ENCODE measurements at regions not wholly inside any gene's neighbourhood (a gene's known extent, or its start where the extent isn't known, plus 50 kb on each side); places are given as distances from the start of the nearest gene placed in this dataset.

DNA sequence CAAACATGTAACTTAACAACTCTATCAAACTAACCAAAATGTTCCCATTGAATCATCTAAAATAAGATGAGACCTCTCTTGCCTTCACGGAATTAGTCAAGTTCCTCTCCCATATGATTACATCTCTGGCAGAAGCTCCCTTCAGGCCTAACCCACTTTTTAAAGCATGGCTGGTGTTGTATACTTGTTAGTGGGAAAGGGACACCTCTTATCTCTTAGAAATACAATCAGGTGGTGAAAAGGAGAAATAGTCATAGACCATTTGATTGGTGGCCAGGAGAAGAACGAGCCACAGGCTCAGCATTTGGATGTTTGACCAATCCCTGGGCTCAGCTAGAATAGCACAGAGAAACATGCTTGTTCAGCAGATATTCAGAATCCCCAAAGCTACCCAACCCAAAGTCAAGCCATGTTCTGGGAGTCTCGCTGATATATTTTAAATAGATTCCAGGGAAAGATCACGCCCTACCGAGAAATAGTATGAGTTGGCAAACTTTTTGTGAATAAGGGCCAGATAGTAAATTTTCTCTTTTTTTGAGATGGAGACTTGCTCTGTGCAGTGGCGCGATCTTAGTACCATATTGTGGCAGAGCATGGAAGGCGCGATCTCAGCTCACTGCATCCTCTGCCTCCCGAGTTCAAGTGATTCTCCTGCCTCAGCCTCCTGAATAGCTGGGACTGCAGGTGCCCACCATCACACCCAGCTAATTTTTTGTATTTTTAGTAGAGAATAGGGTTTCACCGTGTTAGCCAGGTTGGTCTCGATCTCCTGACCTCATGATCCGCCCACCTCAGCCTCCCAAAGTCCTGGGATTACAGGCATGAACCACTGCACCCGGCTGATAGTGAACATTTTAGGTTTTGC, 126.3 kb upstream of the MYLIP start:
- CTCF ChIA-PET = no interaction called here
- POLR2A ChIA-PET = no interaction called here
- BruUV-seq (replicated peaks) = no TSS peak

DNA sequence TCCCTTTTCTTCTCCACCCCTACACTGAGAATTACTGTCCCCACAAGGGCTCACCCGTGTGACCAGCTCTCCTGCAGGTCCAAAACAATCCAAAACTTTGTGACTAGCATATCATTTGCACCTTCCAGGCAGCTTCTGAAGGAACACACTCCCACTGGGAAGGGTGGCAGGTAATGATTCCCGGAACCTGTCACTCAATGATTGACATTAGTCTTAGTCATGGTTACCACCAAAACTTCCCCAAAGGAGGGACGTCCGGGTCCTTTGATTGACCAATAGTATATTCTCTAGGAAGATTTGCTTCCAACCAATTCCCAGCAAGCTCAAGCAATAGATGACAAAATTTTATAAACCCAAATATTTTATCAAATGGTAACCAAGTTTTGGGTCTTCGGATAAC, 127.7 kb upstream of the MYLIP start:
- in situ Hi-C loops (cut with HindIII; ENCODE audit: low pct_unique_long_range_greater_than_20kb, low sequenced_read_pairs) (no loop called here), intact Hi-C loops (cut with micrococcal nuclease; ENCODE audit: unreplicated experiment) (no loop called here)
- ATAC-seq (no peak), DNase-seq (ENCODE audit: low read depth, low spot score) (no peak)
- POLR2A ChIA-PET = no interaction called here
- no peaks in the 10 kb centered on the region for H3K4me1 ChIP-seq (ENCODE audit: control insufficient read depth, insufficient read depth, low read length)
- H3K4me3 ChIP-seq (ENCODE audit: low read depth in 2 of 2, low read length in 2 of 2) = no peak overlapping the region
- H3K27me3 ChIP-seq (ENCODE audit: control insufficient read depth, insufficient read depth, low read length) = peaks cover 4% of the 10 kb centered on the region; the same call in 1 of the 2 replicates
- H3K36me3 ChIP-seq (ENCODE audit: control insufficient read depth, insufficient read depth, low read length) = no peaks in the 10 kb centered on the region
- CTCF ChIA-PET = no interaction called here
- H3K27ac ChIP-seq (ENCODE audit: low read length) = no peak overlapping the region
- no TSS peak for BruUV-seq (replicated peaks)
- H3K9me3 ChIP-seq (ENCODE audit: control insufficient read depth, insufficient read depth, low read depth, low read length) = no peaks in the 10 kb centered on the region
- TF ChIP-seq, protein P1, sequence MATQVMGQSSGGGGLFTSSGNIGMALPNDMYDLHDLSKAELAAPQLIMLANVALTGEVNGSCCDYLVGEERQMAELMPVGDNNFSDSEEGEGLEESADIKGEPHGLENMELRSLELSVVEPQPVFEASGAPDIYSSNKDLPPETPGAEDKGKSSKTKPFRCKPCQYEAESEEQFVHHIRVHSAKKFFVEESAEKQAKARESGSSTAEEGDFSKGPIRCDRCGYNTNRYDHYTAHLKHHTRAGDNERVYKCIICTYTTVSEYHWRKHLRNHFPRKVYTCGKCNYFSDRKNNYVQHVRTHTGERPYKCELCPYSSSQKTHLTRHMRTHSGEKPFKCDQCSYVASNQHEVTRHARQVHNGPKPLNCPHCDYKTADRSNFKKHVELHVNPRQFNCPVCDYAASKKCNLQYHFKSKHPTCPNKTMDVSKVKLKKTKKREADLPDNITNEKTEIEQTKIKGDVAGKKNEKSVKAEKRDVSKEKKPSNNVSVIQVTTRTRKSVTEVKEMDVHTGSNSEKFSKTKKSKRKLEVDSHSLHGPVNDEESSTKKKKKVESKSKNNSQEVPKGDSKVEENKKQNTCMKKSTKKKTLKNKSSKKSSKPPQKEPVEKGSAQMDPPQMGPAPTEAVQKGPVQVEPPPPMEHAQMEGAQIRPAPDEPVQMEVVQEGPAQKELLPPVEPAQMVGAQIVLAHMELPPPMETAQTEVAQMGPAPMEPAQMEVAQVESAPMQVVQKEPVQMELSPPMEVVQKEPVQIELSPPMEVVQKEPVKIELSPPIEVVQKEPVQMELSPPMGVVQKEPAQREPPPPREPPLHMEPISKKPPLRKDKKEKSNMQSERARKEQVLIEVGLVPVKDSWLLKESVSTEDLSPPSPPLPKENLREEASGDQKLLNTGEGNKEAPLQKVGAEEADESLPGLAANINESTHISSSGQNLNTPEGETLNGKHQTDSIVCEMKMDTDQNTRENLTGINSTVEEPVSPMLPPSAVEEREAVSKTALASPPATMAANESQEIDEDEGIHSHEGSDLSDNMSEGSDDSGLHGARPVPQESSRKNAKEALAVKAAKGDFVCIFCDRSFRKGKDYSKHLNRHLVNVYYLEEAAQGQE (IDR thresholded peaks at IDR 0.05; ENCODE audit: insufficient read depth in 1 of 2, low read depth in 2 of 2, low read length in 1 of 2) = no peak
- TF ChIP-seq POLR2AphosphoS5 (IDR thresholded peaks at IDR 0.05; ENCODE audit: low read depth, low read length) = no peak
- no peak for TF ChIP-seq SIN3A (IDR thresholded peaks at IDR 0.05; ENCODE audit: borderline replicate concordance, insufficient read depth, low read depth, low read length)
- no peak for TF ChIP-seq TCF7L2 (IDR thresholded peaks at IDR 0.05; ENCODE audit: low read depth, low read length)
- TF ChIP-seq, protein P2, sequence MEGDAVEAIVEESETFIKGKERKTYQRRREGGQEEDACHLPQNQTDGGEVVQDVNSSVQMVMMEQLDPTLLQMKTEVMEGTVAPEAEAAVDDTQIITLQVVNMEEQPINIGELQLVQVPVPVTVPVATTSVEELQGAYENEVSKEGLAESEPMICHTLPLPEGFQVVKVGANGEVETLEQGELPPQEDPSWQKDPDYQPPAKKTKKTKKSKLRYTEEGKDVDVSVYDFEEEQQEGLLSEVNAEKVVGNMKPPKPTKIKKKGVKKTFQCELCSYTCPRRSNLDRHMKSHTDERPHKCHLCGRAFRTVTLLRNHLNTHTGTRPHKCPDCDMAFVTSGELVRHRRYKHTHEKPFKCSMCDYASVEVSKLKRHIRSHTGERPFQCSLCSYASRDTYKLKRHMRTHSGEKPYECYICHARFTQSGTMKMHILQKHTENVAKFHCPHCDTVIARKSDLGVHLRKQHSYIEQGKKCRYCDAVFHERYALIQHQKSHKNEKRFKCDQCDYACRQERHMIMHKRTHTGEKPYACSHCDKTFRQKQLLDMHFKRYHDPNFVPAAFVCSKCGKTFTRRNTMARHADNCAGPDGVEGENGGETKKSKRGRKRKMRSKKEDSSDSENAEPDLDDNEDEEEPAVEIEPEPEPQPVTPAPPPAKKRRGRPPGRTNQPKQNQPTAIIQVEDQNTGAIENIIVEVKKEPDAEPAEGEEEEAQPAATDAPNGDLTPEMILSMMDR (IDR thresholded peaks at IDR 0.05) = no peak

More for the DNA sequence above, 126.3 kb upstream of the MYLIP start:
- DNase-seq (ENCODE audit: low read depth, low spot score) (no peak), ATAC-seq (no peak)
- intact Hi-C loops (cut with micrococcal nuclease; ENCODE audit: unreplicated experiment) = no loop called here
- H3K4me1 ChIP-seq (ENCODE audit: control insufficient read depth, insufficient read depth, low read length) = no peaks in the 10 kb centered on the region
- no peak overlapping the region for H3K27ac ChIP-seq (ENCODE audit: low read length)
- TF ChIP-seq SIN3A (IDR thresholded peaks at IDR 0.05; ENCODE audit: borderline replicate concordance, insufficient read depth, low read depth, low read length) (no peak), POLR2AphosphoS5 (IDR thresholded peaks at IDR 0.05; ENCODE audit: low read depth, low read length) (no peak), TCF7L2 (IDR thresholded peaks at IDR 0.05; ENCODE audit: low read depth, low read length) (no peak)
- TF ChIP-seq, protein P2 (IDR thresholded peaks at IDR 0.05) = no peak
- TF ChIP-seq, protein P1 (IDR thresholded peaks at IDR 0.05; ENCODE audit: insufficient read depth in 1 of 2, low read depth in 2 of 2, low read length in 1 of 2) = no peak
- no peak overlapping the region for H3K4me3 ChIP-seq (ENCODE audit: low read depth in 2 of 2, low read length in 2 of 2)
- H3K36me3 ChIP-seq (ENCODE audit: control insufficient read depth, insufficient read depth, low read length) = no peaks in the 10 kb centered on the region
- in situ Hi-C loops (cut with HindIII; ENCODE audit: low pct_unique_long_range_greater_than_20kb, low sequenced_read_pairs) = no loop called here
- H3K27me3 ChIP-seq (ENCODE audit: control insufficient read depth, insufficient read depth, low read length) = peaks cover 8% of the 10 kb centered on the region; the same call in 1 of the 2 replicates
- no peaks in the 10 kb centered on the region for H3K9me3 ChIP-seq (ENCODE audit: control insufficient read depth, insufficient read depth, low read depth, low read length)

All from Panc1 (cell line).